Left ventricle myocardium inferior (tissue), 1 donor: ENCODE measurements at regions not wholly inside any gene's neighbourhood (a gene's known extent, or its start where the extent isn't known, plus 50 kb on each side); places are given as distances from the start of the nearest gene placed in this dataset.
"Not testable (repeated sequence)": the region's sequence is repeated elsewhere in the genome, so short reads cannot be mapped to it uniquely, and the experiment has no call there.

Experiments
- DNase-seq: peaks from one replicate; pipeline ENCODE4 v3.0.0-alpha.2; 2020
- H3K27ac ChIP-seq: fragments of 200-600 bp; replicated peaks from 2 replicates; pipeline ENCODE4 v1.8.0; 2021
- H3K27me3 ChIP-seq: fragments of 200-600 bp; 2 replicates; pipeline ENCODE4 v1.8.0; 2021; ENCODE audit warnings: low read depth
- H3K36me3 ChIP-seq: fragments of 200-600 bp; 2 replicates; pipeline ENCODE4 v1.8.0; 2021
- H3K4me1 ChIP-seq: fragments of 200-600 bp; 2 replicates; pipeline ENCODE4 v1.8.0; 2021
- H3K4me3 ChIP-seq: fragments of 200-600 bp; 2 replicates; pipeline ENCODE4 v1.8.0; 2021; ENCODE audit warnings: mild to moderate bottlenecking, moderate library complexity
- H3K9me3 ChIP-seq: fragments of 200-600 bp; replicated peaks from 2 replicates; pipeline ENCODE4 v1.8.0; 2021
- CTCF ChIP-seq: fragments of 200-600 bp; IDR thresholded peaks from 2 replicates; pipeline ENCODE4 v1.8.0; 2021; ENCODE audit warnings: antibody characterized with exemption, mild to moderate bottlenecking, borderline replicate concordance
- intact Hi-C: fragments of 100-400 bp; cut with micrococcal nuclease; formaldehyde crosslinking; loops from one replicate; pipeline ENCODE4 v1.11.0; 2022
- donor health status: DM: no; HTN: yes; CAD: no; lungs with severe emphysema.

GRCh38 chr3:87822563-87822962 lies 236.2 kb downstream of the CGGBP1 start:
- TF ChIP-seq CTCF: no peak
- no peaks in the 10 kb centered on the region for H3K36me3 ChIP-seq
- H3K4me1 ChIP-seq: no peaks in the 10 kb centered on the region
- no peak for DNase-seq
- intact Hi-C loops: no loop called here
- H3K27ac ChIP-seq: no peak overlapping the region
- no peaks in the 10 kb centered on the region for H3K27me3 ChIP-seq
- H3K9me3 ChIP-seq: no peaks in the 10 kb centered on the region
- no peak overlapping the region for H3K4me3 ChIP-seq

GRCh38 chr3:87813503-87813902 lies 245.3 kb downstream of the CGGBP1 start:
- H3K27me3 ChIP-seq, intact Hi-C loops, H3K27ac ChIP-seq, DNase-seq, H3K36me3 ChIP-seq, H3K4me3 ChIP-seq, H3K4me1 ChIP-seq: not testable (repeated sequence)
- peaks cover 13% of the 10 kb centered on the region for H3K9me3 ChIP-seq

- Histone ChIP-seq H3K4me3 (no peak overlapping the region), H3K27me3 (no peaks in the 10 kb centered on the region), H3K36me3 (no peaks in the 10 kb centered on the region), H3K9me3 (peaks cover 17% of the 10 kb centered on the region), H3K27ac (no peak overlapping the region), H3K4me1 (no peaks in the 10 kb centered on the region)
- DNase-seq: no peak
- TF ChIP-seq CTCF: no peak
- intact Hi-C loops: no loop called here
Observed at GRCh38 chr3:87811953-87812352, 246.9 kb downstream of the CGGBP1 start.

- Histone ChIP-seq H3K36me3 (no peaks in the 10 kb centered on the region), H3K4me3 (no peak overlapping the region), H3K27ac (no peak overlapping the region), H3K9me3 (peaks cover 17% of the 10 kb centered on the region), H3K27me3 (no peaks in the 10 kb centered on the region), H3K4me1 (no peaks in the 10 kb centered on the region)
- intact Hi-C loops: no loop called here
- TF ChIP-seq CTCF: no peak
- no peak for DNase-seq
Observed at GRCh38 chr3:87810452-87811016, 248.3 kb downstream of the CGGBP1 start.

GRCh38 chr3:87805670-87806069 lies 253.1 kb downstream of the CGGBP1 start:
- H3K27ac ChIP-seq: no peak overlapping the region
- H3K4me1 ChIP-seq: no peaks in the 10 kb centered on the region
- intact Hi-C loops: no loop called here
- TF ChIP-seq CTCF: no peak
- peaks cover 4% of the 10 kb centered on the region for H3K9me3 ChIP-seq
- DNase-seq: no peak
- H3K36me3 ChIP-seq: no peaks in the 10 kb centered on the region
- no peak overlapping the region for H3K4me3 ChIP-seq
- no peaks in the 10 kb centered on the region for H3K27me3 ChIP-seq

- Histone ChIP-seq H3K27ac (no peak overlapping the region), H3K4me3 (no peak overlapping the region), H3K9me3 (no peaks in the 10 kb centered on the region), H3K36me3 (no peaks in the 10 kb centered on the region), H3K4me1 (no peaks in the 10 kb centered on the region), H3K27me3 (no peaks in the 10 kb centered on the region)
- intact Hi-C loops: no loop called here
- TF ChIP-seq CTCF: no peak
- DNase-seq: no peak
Observed at GRCh38 chr3:87801409-87801808, 257.4 kb downstream of the CGGBP1 start.
